SKM-1 treated with dmso at 0.1 percent for 144 hours (cell line): ENCODE measurements at regions not wholly inside any gene's neighbourhood (a gene's known extent, or its start where the extent isn't known, plus 50 kb on each side); places are given as distances from the start of the nearest gene placed in this dataset.

Experiments used
- DNase-seq: peaks from one replicate; lab custom pipeline; 2025; ENCODE audit not compliant: unreplicated experiment; lab: John Stamatoyannopoulos, UW

DNA sequence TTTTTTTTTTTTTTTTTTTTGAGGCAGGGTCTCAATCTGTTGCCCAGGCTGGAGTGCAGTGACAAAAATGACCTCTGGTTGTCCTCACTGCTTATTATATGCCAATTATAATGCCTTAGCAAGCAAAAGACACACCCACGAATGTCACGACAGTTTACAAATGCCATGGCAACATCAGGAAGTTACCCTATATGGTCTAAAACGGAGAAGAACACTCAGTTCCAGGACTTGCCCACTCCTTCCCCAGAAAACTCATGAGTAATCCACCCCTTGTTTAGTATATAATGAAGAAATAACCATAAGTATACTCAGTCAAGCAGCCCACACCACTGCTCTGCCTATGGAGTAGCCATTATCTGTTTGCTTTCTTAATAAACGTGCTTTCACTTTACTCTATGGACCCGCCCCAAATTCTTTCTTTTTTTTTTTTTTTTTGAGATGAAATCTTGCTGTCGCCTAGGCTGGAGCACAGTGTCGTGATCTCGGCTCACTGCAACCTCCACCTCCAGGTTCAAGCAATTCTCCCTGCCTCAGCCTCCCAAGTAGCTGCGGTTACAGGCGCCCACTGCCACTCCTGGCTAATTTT, 106.2 kb downstream of the SMIM20 start:
- DNase-seq: no peak

DNA sequence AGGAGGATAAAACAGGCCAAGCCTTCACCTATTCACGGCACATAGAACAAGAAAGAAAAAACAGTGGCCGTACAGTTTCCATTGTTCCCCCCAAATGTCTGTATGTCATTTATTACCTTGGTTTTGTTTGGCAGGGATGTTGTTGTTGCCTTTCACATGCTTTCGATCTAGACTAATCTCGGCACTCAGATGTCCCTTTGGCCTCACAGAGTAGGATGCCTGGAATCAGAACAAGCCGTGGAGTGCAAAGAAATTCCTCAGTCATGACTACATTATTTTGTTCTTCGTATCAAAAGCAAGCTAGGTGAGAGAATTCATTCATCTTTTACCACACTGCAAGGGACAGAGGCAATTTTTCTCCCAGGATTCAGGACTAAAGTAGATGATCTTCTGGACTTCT, 106.9 kb downstream of the SMIM20 start:
- no peak for DNase-seq

DNA sequence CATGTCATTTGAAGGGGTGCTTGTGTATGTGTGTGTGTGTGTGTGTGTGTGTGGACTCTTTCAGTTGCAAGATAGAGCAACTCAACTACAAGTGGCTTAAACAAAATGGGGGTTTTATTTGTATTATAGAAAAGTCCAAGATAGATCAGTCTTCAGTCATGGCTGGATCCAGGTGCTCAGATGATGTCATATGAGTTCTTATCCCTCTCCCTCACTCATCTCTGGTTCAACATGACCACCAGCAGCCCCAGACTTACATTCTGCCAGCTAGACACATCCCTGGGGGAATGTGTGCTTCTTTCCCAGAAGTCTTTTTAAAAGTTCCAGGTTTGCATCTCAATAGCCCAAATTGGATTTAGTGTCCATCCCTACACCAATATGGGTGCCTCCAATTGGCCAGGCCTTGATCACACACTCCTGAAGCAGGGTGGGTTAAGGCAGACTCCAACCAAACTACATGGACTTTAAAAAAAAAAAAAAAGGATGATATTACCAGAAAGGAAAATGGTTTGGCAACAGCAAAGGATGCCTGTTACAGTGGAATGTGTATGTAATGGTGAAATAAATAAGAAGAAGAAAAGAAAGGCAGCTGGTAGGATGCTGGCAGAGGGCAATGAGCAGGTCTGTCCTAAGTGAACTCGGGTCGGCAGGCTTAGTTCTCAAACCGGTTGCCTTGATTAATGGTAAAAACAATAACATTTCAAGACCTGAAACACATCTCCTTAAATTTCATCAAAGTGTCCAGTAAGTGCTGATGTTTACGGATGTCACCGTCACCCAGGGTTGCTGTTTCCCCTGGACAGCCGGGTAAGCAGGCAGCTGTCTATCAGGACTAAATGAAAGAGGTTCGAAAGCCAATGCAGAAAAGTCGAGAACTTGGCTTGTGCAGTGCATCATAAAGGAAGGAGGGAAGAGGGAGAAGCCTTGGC, 107.7 kb downstream of the SMIM20 start:
- DNase-seq: no peak

DNA sequence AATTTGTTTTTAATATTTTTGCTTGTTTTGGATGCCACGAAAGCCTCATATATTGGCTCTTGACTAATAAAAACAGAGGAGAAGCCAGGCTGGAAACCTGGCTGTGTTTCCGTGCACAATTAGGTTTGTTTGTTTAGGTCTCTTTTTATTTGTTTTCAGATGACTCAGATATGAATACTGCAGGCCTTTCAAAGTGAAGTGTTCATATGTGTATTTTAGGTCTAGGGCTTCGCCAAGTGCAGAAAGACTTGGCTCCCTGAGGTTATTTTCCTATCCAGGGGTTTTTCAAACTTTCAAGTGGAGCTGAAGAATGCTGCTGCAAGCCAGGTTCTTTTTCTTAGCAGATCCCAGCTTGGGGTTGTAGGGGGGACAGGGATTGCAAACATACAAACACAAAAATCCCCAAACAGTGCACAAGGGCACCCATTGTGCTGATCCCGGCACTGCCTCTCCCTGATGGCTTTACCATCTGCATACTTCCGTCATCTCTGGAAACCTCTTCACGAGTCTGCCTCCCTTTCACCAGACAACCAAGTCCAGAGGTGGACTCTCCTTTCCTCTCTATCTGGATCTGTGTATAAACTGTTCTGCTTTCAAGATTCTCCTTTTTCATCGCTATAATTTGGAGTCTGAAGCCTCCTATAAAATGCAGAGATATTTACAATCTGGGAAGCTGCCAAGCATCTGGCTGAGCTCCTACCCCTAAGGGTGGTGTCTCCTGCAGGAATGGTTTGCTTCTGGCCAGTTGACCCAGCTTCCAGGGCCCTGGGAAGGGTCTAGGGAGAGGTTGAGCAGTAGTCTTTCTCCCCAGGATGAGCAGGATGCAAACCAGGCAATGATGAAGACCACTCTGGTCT, 108.6 kb downstream of the SMIM20 start:
- DNase-seq: no peak

DNA sequence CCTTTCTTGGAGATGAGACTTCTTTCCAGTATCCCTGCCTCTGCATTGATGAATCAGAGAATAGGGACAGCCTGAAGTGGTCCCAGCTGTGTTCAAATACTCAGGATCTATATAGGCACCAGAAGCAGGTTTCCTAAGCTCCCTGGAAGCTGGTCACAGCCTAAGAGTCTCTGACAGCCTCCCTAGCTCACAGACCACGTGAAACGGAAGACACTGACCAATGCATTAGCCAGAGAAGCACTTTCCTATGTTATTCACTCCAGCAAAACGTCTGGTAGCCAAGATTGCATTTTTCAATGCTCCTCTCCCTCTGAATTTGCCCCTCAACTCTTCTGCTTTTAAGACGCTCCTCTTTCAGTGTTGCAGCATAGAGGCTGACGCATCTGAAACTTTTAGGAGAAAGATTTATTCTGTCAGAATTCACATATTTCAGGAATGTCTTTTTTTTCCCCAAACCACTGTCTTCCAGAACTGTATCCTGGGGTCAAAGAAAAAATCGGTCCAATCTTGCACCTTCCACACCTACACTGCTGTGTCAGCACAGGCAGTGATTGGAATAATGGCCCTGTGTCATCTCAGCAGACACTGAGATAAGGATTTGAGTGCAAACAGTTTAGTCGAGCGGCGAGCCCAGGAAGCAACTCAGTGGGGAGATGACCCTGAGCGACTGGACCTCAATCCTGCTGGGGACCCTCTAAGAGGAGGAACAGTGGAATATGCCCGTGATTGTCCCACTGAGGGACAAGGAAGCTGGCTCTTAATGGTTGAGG, 109.4 kb downstream of the SMIM20 start:
- DNase-seq: no peak

DNA sequence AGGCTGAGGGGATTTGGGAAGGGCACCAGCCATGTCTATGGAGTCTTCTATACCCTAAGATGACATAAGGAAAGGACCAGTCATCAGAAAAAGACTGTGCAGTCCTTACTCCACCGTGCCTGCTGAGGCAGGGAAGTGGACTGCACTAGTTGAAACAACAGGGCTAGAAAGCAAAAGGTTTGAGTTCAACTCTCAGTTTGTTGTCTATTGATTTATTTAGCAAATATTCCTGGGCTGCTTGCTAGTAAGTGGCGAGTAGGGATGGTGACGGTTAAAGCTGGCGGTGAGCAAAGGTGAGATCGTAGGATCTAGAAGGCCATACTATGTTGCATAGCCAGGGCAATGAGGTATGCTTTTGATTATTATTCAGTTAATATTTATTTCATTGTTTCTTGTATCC, 110.1 kb downstream of the SMIM20 start:
- DNase-seq: no peak

DNA sequence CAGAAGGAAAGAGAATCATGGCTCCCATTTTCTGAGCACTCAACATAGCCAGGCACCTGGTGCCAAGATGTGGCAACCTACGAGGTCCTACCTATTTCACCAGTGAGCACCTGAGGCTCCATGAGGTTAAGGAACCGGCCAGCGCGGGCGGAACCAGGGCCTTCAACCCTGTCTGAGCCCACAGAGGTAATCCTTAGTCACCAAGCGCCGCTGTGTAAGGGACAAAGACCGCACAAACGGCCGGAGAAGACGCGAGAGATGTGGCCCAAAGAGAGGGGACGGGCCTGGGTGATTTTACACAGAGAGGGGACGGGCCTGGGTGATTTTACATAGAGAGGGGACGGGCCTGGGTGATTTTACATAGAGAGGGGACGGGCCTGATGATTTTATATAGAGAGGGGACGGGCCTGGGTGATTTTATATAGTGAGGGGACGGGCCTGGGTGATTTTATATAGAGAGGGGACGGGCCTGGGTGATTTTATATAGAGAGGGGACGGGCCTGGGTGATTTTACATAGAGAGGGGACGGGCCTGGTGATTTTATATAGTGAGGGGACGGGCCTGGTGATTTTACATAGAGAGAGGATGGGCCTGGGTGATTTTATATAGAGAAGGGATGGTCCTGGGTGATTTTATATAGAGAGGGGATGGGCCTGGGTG, 114.2 kb downstream of the SMIM20 start:
- no peak for DNase-seq

DNA sequence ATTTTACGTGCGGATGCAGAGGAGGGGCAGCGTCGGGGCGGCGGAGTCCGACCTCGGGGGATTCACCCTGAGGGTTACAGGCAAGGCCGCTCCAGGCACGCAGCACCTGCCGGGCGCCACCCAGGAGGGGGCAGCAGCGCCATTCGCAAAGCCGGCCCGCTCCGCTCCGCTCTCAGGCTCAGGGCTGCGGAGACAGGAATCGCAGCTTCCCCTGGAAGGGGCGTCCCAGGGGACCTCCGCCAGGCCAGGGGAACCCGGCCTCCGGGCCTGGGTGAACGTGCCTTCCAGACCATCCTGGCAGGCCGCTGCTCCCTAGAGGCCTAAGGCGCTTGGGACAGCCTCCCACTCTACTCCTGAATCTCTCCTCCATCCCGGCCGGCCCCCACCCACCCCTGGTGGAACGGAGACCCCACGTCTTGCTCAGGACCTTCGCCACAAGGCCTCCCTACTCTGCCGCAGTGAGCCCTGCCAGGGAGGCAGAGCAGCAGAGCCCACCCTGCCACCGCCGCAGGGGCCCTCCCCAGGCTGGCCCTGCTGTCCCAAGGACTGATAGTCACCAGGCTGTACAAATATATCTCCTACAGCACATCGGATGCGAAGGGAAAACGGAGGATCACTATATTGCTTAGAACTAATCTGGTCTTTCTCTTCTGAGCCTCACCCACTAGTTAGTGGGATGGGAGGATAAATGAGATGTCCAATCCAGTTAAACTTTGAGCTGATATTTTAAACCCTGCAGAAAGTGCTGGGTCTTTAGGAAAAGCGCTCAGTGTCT, 115.0 kb downstream of the SMIM20 start:
- no peak for DNase-seq

DNA sequence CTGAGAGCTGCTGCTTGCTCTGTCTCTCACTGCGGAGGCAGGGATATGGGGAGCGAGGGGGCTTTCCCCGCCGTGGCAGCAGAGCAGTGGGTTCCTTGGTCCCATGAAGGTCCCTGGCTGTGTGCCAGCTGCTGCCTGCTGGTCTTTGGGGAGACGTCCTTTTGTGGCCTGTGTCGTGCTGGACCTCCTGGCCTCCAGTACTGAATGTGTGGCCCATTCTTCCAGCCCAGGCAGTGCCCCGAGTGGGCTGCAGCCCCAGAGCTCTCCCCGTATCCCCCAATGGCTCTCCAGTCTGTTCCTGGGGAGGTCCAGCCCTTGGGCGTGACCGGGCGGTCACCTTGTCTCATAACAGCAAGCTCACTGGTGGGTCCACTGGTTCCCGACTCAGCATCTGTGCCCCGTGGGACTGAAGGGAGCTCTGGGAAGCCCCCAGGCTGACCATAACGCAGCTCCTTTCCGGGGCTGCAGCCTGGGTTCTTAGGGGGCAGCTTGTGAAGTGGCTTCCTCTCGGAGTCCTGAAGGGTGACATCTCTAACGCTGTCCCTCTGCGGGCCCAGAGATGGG, 115.6 kb downstream of the SMIM20 start:
- no peak for DNase-seq

DNA sequence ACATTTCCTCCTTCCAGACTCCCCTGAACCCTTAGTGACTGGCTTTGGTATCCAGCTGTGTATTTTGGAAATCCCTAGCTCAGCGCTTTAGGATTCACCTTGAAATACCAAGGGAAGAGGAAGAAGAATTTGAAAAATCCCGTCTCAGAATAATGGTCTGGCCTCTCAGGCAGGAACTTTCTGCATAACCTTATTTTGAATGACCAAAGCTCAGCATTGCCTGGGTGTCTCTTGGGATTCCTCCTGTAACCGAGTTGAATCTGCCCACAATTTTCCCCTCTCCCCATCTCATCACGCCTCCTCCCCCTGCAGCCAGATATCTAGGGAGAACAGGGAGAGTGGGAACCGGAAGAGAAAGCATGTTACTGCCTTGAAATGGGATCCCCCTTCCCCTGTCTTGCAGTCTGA, 116.2 kb downstream of the SMIM20 start:
- no peak for DNase-seq

DNA sequence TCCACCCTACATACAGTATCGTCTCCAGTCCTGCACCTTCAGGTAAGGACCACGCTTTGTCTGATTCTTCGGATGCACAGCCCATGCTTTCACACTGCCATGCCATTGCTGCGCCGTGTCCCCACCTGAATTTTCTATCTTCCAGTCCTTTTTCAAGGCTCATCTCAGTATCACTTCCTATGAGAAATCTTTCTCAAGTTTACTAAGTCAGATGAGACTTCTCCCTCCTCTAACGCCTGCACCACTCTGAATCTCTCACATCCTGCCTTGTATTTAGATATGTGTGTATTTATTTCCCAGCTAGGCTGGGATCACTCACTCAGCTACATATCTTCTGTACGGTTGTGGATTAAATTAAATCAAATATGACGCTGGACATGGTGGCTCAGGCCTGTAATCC, 116.8 kb downstream of the SMIM20 start:
- DNase-seq: no peak

DNA sequence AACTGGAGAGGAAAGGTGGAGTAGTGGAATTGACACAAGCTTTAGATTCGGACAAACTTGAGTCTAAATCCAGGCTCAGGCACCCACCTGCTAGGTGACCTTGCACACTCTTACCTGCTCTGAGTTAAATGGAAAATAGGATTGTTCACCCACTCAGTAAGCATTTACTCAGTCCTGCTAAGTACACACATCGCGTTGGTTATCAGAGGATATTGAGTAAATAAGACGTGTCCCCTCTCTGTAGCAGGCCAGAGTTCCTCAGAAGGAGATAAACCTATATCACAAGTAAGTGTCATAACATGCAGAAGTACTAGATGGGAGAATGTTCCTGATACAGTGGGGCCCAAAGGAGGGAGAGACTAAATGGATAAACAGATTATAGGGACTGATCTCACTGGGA, 117.7 kb downstream of the SMIM20 start:
- DNase-seq: no peak

DNA sequence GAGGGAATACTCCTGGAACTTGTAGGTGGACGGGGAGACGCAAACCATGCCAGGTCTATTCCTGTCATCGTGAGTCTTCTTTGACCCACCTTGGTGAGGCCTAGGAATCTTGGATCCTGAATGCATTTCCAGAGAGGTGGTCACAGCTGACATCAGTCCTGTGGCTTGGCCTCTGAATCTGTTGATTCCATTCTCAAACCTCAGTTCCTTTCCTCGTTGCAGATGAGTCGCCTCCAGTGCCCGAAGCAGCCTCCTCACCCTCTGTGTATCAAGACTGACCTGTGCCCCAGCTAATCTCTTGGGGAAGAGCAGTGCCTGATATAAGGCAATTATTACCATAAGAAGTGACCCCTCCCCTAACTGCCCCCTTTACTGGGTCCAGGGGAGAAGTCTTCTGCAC, 118.1 kb downstream of the SMIM20 start:
- DNase-seq: no peak

DNA sequence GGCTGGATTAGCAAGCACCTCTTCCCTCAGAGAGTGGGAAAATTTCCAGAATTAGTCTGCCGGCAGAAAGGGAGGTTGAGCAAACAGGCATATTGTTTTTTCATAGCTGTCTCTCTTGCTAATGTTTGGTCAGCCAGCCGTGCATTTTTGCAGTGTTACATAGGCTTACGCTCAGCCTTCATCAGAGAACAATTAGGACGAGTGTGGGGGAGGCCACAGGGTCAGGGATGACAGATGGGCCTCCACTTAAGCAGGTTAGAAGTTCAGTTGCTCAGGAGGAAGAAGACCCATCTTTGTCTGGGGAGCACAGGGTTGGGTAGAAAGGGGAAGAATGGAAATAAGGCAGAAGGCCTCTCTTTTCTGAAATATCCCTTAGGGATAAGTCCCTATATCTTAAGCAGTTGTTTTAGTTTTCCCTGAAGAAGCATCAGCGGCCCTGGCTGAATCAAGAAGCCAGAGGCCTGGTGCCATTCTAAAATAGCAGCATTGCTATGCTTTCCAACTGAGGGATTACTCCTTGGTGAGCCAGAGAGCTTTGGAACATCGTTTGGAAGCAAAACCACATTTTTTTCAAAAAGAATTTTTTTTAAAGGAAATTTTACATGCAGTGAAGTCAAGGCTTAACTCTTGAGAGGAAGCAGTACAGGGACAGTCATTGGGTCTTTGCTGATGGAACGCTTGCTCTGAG, 118.8 kb downstream of the SMIM20 start:
- no peak for DNase-seq

DNA sequence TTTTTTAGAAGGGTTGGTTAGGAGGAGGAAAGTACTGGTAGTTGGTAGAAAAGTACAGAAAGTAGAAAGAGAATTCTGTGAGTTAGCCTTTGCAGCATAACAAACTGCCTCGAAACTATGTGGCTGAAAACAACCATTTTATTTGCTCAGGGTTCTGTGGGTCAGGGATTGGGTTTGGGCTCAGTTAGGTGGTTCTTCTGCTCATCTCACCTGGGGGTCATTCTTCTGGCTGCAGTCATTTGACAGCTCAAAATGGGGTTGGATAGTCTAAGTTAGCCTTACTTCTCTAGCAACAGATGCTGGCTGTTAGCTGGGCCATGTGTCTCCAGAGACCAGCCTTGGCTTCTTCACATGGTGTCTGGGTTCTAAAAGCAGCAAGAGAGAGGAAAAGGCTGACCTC, 119.4 kb downstream of the SMIM20 start:
- DNase-seq: no peak

DNA sequence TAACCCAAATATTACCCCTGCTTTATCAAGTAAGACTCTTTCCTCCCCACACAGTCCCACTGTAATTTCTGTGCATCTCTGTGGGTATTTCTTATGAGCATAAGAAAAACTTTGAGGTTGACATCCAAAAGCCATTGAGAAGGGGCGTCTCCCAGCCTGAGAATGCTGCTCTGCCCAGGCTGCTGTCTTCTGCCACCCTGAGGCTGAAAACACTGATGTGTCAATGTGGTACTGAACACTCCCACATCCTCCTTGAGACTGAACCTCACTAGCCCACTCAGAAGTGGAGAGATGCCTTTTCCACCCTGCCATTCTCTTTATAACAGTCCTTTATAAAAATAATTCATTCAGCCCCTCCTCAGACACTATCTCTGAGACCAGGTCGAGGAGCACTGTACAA, 120.8 kb downstream of the SMIM20 start:
- DNase-seq: no peak

DNA sequence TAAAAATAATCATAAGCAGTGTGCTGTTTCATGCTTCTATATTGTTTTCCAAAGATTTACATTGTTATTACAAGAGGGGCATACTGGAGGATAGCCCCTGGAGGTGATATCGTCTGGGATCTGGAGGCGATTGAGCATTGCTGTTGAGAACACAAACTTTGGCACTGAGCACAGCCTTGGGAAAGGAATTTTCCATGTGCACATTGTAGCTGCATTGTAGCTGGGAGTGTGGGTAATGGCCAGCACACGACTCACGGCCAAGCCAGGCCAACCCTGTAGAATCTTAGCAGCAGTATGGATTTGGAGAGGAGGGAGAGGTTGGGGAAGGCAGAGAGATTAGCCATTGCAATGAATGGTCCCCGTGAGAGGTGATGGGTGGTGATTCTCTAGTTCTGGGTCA, 121.9 kb downstream of the SMIM20 start:
- DNase-seq: no peak

DNA sequence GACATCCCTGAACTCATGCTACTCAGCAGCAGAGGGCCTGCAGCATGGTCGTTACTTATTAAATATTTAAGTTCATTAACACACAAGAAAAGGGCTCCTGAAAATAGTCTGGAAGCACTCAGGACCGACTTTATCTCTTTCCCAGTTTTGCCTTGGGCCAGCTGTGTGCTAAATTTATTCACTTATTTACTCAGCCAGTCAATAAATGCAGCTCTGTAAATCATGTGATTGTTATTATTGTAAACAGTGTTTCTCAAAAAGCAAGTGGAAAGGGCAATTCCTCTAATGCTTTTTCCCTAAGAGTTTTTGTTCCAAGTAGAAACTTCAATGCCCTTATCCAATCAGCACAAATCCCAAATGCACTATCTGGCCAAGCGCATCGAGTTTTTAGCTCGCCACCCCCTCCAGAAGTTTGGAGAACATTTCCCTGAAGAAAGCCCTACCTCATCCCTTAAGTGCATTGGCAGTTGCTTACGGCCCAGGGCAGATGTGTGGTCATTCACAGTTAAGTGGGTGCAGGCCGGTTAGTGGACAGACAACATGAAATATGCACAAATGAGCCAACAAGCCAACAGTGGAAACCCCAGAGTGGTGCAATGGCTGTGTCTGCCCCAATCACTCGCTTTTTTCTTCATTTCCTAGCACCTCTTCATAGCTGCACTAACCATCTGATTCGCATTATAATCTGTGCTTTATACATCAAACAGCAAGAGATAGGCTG, 125.8 kb downstream of the SMIM20 start:
- DNase-seq: no peak
